NB4 (cell line): ENCODE measurements at regions not wholly inside any gene's neighbourhood (a gene's known extent, or its start where the extent isn't known, plus 50 kb on each side); places are given as distances from the start of the nearest gene placed in this dataset.

Experiments used
- MAX ChIP-seq: IDR thresholded peaks from 2 replicates; pipeline ENCODE4 v1.6.1; 2011; ENCODE audit warnings: low read depth, low read length
- MYC ChIP-seq: IDR thresholded peaks from 2 replicates; pipeline ENCODE4 v1.6.1; 2011; ENCODE audit warnings: low read depth, low read length
- POLR2A ChIP-seq: IDR thresholded peaks from 2 replicates; pipeline ENCODE4 v1.6.1; 2011; ENCODE audit warnings: mild to moderate bottlenecking; ENCODE audit not compliant: insufficient read length; ENCODE audit errors: extremely low read depth
- TF ChIP-seq, protein P1 (sequence below): IDR thresholded peaks from one replicate; pipeline ENCODE4 v1.5.1; 2012; ENCODE audit warnings: low read depth, low read length

- TF ChIP-seq, protein P1, sequence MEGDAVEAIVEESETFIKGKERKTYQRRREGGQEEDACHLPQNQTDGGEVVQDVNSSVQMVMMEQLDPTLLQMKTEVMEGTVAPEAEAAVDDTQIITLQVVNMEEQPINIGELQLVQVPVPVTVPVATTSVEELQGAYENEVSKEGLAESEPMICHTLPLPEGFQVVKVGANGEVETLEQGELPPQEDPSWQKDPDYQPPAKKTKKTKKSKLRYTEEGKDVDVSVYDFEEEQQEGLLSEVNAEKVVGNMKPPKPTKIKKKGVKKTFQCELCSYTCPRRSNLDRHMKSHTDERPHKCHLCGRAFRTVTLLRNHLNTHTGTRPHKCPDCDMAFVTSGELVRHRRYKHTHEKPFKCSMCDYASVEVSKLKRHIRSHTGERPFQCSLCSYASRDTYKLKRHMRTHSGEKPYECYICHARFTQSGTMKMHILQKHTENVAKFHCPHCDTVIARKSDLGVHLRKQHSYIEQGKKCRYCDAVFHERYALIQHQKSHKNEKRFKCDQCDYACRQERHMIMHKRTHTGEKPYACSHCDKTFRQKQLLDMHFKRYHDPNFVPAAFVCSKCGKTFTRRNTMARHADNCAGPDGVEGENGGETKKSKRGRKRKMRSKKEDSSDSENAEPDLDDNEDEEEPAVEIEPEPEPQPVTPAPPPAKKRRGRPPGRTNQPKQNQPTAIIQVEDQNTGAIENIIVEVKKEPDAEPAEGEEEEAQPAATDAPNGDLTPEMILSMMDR: no peak
- no peak for TF ChIP-seq POLR2A
- no peak for TF ChIP-seq MAX
- TF ChIP-seq MYC: no peak
Measured at GRCh38 chr20:52011093-52011492, 180.5 kb downstream of the ZFP64 start.
